Spleen (tissue), 7 donors: ENCODE measurements at regions not wholly inside any gene's neighbourhood (a gene's known extent, or its start where the extent isn't known, plus 50 kb on each side); places are given as distances from the start of the nearest gene placed in this dataset.

Source experiments
- POLR2A ChIP-seq, 3 donors: fragments of 450-650 bp; IDR thresholded peaks; one replicate each; pipeline ENCODE4 v1.5.1; 2017; ENCODE audit warnings: antibody characterized with exemption in 3 of 3, mild to moderate bottlenecking in 1 of 3
- TF ChIP-seq, protein P1 (sequence below), 11 experiments: fragments of 200-600 bp in 7 of 11; fragments of 450-650 bp in 4 of 11; sonication (generic) in 4 of 11; IDR thresholded peaks in 8 of 11; conservative IDR thresholded peaks in 3 of 11; 1 replicate in 7 of 11; 2 replicates in 4 of 11; pipeline versions ENCODE4 v1.4.0 to v1.8.0; 2016 to 2021; ENCODE audit warnings: antibody characterized with exemption in 11 of 11, inconsistent platforms in 4 of 11, mild to moderate bottlenecking in 1 of 11
- donor health status: DM: no; HTN: no; CAD: no; lungs with moderate emphysema.
- donor health status: DM: no; HTN: no; CAD: no.
- donor health status: DM: no; HTN: no; CAD: no.

DNA sequence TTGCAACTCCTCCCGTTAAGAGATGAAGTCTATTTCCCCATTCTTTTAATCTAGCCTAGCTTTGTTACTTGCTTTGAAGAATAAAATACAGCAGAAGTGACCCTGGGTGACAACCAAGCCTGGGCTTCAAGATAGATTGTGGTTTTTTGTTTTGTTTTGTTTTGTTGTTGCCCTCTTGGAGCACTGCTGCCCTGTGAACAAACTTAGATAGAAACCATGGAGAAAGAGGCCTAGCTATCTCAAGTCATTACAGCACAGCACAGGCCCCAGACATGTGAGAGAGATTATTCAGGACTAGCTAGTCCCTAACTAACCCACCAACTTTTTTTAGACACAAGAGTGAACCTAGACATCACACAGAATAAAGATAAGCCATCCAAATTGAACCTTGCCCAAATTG, 475.2 kb downstream of the EPHA7 start:
- TF ChIP-seq, protein P1, sequence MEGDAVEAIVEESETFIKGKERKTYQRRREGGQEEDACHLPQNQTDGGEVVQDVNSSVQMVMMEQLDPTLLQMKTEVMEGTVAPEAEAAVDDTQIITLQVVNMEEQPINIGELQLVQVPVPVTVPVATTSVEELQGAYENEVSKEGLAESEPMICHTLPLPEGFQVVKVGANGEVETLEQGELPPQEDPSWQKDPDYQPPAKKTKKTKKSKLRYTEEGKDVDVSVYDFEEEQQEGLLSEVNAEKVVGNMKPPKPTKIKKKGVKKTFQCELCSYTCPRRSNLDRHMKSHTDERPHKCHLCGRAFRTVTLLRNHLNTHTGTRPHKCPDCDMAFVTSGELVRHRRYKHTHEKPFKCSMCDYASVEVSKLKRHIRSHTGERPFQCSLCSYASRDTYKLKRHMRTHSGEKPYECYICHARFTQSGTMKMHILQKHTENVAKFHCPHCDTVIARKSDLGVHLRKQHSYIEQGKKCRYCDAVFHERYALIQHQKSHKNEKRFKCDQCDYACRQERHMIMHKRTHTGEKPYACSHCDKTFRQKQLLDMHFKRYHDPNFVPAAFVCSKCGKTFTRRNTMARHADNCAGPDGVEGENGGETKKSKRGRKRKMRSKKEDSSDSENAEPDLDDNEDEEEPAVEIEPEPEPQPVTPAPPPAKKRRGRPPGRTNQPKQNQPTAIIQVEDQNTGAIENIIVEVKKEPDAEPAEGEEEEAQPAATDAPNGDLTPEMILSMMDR (IDR thresholded peaks at IDR 0.05 in 8 of 11, conservative IDR thresholded peaks at IDR 0.05 in 3 of 11) = no peak
- no peak for TF ChIP-seq POLR2A (IDR thresholded peaks at IDR 0.05)
